GM21447 (cell line): ENCODE measurements at regions not wholly inside any gene's neighbourhood (a gene's known extent, or its start where the extent isn't known, plus 50 kb on each side); places are given as distances from the start of the nearest gene placed in this dataset.
"Not testable (repeated sequence)": the region's sequence is repeated elsewhere in the genome, so short reads cannot be mapped to it uniquely, and the experiment has no call there.

ENCODE experiments used
- ATAC-seq: cut with Tn5 transposase; IDR thresholded peaks from one replicate; pipeline ENCODE4 v1.9.1; 2021; ENCODE audit not compliant: unreplicated experiment

GRCh38 chr18:39241534-39241933, 1675.9 kb upstream of the CELF4 start:
- no peak for ATAC-seq

- ATAC-seq = no peak
Observed at GRCh38 chr18:39238981-39239660, 1673.5 kb upstream of the CELF4 start.

DNA sequence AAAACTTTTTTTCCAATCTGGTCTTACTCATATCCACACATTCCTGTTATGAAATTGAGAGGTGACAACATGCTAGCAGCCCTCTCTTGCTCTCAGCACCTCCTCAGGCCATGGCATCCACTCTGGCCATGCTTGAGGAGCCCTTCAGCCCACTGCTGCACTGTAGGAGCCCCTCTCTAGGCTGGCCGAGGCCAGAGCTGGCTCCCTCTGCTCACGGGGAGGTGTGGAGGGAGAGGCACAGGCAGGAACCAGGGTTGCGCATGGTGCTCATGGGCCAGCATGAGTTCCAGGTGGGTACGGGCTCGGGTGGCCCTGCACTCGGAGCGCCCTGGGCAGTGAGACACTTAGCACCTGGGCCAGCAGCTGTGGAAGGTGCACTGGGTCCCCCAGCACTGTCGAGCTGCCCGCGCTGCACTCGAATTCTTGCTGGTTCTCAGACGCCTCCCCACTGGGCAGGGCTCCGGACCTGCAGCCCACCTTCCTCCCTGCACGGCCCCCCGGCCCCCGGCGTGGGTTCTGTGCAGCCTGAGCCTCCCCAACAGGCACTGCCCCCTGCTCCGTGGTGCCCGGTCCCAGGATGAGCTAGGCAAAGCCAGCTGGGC, 1669.6 kb upstream of the CELF4 start:
- ATAC-seq = no peak

GRCh38 chr18:39232937-39233336, 1667.3 kb upstream of the CELF4 start:
- no peak for ATAC-seq

DNA sequence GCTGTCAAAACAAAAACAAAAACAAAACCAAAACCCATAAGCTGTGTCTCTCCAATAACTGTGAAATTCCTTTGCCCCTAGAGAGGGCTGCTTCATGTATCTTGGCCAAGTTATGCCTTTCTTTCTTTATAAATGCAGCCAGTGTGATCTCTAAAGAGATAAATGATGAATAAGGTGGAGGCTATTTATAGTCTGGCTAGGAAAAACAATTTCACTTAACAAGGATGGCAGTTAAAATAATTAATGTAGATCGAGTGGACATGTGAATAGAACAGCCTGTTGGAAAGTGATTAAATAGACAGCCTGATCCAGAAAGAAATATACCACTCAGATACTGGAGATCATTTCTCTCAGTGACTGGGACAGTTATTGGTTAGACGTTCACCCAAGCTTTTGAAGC, 1666.9 kb upstream of the CELF4 start:
- no peak for ATAC-seq

- no peak for ATAC-seq
Observed at GRCh38 chr18:39230086-39230803, 1664.6 kb upstream of the CELF4 start.

GRCh38 chr18:39227769-39228168, 1662.2 kb upstream of the CELF4 start:
- not testable (repeated sequence) for ATAC-seq

- no peak for ATAC-seq
Observed at GRCh38 chr18:39225373-39225772, 1659.8 kb upstream of the CELF4 start.

DNA sequence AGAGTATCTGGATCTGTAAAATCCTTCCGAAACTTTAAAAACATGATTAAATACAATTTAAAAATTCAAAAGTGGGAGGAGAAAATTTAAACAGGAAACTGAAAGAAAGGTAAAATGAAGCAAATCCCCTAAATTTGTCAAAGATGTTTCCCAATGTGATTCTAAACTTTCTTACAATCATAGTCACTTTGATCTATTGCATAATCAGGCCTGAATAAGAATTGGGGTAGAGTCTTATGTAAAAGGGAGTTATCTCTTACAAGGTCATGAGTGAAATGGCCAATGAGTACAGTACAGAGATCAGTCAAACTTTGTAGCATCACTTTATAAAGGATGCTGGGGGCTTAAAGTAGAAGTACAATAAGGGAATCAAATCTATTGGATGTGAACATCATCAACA, 1657.7 kb upstream of the CELF4 start:
- ATAC-seq = no peak

DNA sequence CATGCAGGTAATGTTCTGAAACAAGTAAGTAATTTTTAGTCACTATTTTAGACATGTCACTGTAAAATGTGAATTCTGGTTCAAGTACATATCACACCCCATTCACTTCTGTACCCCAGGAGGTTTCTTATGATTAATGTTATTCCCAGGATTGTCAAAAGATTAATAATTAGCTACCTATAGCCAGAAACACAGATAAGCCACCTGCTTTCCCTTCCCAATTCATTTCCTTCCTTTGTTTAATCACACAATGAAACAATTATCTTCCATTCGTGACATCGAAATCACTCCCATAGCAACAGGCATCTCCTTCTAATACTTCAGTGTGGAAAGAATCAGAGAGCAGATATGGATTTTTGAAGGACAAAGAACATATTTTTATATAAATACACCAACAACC, 1650.3 kb upstream of the CELF4 start:
- no peak for ATAC-seq

DNA sequence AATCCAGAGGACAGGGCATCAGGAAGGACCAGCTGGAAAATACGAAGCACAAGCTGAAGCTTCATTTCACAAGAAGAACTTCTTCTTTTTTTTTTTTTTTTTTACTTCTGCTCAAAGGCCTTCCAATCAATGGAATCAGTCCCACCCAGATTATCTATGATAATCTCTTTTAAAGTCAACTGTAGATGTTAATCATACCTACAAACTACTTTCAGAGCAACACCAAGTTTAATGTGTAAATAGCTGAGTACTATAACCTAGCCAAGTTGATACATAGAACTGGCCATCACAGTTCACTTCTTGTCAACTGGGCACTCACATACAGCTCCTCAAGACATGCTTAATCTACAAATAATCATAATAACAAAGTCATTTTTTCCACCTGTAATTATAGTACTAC, 1645.9 kb upstream of the CELF4 start:
- ATAC-seq = no peak

DNA sequence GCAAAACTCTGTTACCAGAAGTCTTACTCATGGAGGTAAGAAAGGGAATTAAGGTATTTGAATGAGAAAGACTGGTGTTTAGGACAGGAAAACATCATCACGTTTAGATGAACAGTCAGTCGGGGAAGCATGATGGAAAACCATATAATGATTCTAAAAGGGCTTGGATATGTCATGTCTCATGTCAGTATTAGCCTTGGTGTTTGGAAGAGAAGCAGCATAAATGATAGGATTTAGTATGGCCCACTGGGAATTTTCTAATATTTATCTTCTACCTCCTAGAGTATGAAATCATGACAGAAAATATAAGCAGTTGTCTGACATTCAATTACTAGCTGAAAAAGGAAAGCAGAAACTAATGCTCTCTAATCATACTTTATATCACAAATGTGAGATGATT, 1643.6 kb upstream of the CELF4 start:
- no peak for ATAC-seq

DNA sequence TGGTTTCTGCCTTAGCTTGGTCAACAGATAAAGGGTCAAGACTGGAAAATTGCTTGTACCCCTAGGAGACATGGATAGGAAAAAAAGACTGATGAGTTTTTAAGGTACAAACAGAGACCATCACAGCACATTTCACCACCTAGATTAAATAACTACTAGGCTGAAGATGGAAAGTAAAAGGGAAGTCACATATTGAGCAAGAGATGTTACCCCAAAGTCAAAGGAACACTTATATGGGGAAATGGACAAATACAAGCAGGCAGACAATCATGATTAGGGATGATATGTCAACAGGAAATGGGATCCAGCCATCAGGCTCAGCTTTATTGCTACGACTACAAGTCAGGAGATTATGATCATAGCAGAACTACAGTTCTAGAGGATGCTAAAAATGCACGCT, 1643.1 kb upstream of the CELF4 start:
- no peak for ATAC-seq

DNA sequence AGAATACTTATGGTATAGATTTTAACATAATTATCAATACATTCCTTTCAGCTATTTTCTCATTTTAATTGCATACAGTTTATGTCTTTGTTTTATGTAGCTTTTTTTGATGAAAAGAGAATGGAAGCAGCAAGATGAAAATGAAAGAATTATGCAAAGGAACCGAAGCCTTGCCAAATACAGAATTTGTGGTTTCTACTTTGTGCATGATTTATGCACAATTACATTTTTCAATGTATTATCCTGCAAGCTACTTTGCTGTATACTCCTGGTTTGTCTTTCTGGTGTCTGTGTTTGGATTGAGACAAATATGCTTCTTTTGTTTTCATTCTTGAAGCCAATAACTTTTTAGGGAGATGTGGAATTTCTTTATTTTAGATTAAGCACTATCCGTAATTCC, 1642.6 kb upstream of the CELF4 start:
- ATAC-seq = no peak

DNA sequence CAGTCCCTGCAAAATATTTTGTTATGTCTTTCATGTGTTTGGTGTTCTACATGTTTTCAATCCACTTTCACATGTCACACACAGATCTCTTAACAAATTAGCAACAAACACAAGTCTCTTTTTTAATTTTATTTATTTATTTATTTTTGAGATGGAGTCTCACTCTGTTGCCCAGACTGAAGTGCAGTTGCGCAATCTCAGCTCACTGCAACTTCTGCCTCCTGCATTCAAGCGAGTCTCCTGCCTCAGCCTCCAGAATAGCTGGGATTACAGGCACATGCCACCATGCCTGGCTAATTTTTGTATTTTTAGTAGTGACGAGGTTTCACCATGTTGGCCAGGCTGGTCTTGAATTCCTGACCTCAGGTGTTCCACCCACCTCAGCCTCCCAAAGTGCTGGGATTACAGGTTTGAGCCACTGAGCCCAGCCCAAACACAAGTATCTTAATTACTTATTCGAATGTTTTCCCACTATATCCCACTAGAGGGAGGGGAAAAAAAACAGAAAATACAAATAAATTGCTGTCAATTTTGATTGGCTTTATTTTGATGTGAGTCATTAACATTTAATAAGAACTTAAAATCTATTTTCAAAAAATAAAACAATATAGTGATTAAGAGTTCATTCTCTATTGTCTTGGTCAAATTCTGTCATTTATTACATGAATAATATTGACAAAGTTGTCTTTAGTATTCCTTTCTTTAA, 1641.0 kb upstream of the CELF4 start:
- ATAC-seq = not testable (repeated sequence)

- no peak for ATAC-seq
Observed at GRCh38 chr18:39205565-39206195, 1640.1 kb upstream of the CELF4 start.

GRCh38 chr18:39200153-39200552, 1634.6 kb upstream of the CELF4 start:
- no peak for ATAC-seq

DNA sequence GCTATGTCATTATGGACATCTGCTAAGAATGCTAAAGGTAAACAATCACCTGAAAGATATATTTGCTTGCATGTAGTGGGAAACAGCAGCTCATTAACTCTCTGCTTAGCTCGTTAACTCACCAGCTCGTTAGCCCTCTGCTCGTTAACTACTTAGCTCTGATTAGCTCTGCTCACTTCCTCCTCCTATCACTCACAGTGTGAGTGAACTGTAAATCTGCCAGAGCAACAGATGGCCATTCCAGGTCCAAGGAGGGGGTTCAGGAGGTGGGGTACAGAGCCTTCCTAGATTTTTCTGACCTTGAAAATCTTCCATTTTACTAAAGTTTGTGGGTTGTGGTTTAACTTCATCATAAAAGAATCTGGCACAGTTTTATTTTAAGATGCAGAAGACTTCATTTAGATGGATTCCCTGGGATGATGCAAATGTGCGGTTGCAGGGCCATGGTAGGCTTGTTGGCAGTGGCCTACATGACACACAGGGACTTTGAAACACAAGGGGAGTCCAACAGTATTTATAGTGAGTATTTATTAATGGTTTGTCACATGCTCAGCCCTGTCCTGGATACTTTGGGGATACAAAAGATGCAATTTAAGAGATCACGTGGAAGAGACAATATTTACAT, 1633.7 kb upstream of the CELF4 start:
- no peak for ATAC-seq

- ATAC-seq = no peak
Observed at GRCh38 chr18:39198376-39198775, 1632.8 kb upstream of the CELF4 start.

DNA sequence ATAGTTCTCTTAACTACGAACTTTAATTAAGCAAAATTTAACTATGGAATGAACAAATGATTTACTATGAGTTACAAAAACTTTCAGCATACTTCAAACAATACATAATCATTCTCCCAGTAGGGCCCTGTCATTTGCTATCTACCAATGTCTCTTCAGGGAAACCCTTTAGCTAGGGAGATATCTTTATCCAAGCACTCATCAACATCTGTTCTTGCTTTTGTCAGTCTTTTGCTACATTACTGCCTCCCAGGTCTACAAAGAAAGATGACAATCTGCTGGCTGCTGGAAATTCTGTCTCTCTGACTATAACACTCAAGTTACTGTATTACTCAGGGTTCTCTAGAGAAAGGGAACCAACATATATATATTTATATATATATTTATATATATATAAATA, 1626.3 kb upstream of the CELF4 start:
- ATAC-seq = no peak

- ATAC-seq = no peak
Observed at GRCh38 chr18:39191058-39191457, 1625.5 kb upstream of the CELF4 start.
